ENCODE measurements at regions not wholly inside any gene's neighbourhood (a gene's known extent, or its start where the extent isn't known, plus 50 kb on each side); places are given as distances from the start of the nearest gene placed in this dataset.

DNA sequence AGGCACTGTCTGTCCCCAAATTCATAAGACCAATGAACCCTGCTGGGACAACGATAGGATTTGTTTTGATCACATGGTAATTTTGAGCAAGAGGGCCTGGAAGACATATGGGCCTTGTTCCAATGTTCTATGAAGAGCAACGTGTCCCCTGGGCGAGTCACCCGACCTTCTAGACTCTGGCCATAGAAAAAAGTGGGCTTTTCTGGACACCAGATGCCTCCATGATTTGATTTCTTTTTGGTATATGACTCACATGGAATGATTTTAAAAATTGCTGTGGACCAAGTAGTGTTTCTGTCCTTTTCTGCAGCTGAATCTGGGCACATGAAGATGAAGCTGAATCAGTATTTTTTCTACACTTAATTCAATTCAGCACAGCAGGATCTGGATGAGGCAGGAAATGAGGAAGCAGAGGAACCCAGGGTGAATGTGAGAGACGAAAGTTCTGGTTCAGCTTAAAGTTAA is 104.9 kb downstream of the CDC42EP3 start:
- TF ChIP-seq, protein P1, sequence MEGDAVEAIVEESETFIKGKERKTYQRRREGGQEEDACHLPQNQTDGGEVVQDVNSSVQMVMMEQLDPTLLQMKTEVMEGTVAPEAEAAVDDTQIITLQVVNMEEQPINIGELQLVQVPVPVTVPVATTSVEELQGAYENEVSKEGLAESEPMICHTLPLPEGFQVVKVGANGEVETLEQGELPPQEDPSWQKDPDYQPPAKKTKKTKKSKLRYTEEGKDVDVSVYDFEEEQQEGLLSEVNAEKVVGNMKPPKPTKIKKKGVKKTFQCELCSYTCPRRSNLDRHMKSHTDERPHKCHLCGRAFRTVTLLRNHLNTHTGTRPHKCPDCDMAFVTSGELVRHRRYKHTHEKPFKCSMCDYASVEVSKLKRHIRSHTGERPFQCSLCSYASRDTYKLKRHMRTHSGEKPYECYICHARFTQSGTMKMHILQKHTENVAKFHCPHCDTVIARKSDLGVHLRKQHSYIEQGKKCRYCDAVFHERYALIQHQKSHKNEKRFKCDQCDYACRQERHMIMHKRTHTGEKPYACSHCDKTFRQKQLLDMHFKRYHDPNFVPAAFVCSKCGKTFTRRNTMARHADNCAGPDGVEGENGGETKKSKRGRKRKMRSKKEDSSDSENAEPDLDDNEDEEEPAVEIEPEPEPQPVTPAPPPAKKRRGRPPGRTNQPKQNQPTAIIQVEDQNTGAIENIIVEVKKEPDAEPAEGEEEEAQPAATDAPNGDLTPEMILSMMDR (IDR thresholded peaks at IDR 0.05 in 8 of 11, conservative IDR thresholded peaks at IDR 0.05 in 3 of 11) = no peak
- TF ChIP-seq POLR2AphosphoS5 (IDR thresholded peaks at IDR 0.05) = no peak
- no peak for TF ChIP-seq POLR2A (IDR thresholded peaks at IDR 0.05)
